Activated CD4-positive, alpha-beta memory T cell treated with anti-CD3 and anti-CD28 coated beads for 36 hours (primary cell): ENCODE measurements at regions not wholly inside any gene's neighbourhood (a gene's known extent, or its start where the extent isn't known, plus 50 kb on each side); places are given as distances from the start of the nearest gene placed in this dataset.

Source experiments
- CTCF ChIA-PET: fragments of 350-600 bp; sonication (Branson Sonifier 250); formaldehyde crosslinking; loops from one replicate; lab custom pipeline; 2021; ENCODE audit warnings: antibody characterized with exemption, inconsistent platforms; lab: Charles Lee
- POLR2A ChIA-PET: fragments of 350-600 bp; sonication (Branson Sonifier 250); formaldehyde crosslinking; loops from one replicate; lab custom pipeline; 2021; ENCODE audit warnings: antibody characterized with exemption; lab: Charles Lee
- DNase-seq: peaks from one replicate; pipeline ENCODE4 v3.0.0-alpha.2; 2020
- H3K27ac Mint-ChIP-seq: one replicate; pipeline ENCODE4 v1.8.0; 2021; ENCODE audit warnings: mixed read lengths
- H3K27me3 Mint-ChIP-seq: one replicate; pipeline ENCODE4 v1.8.0; 2021; ENCODE audit warnings: mixed read lengths
- H3K36me3 Mint-ChIP-seq: one replicate; pipeline ENCODE4 v1.8.0; 2021; ENCODE audit warnings: mixed read lengths
- H3K4me1 Mint-ChIP-seq: one replicate; pipeline ENCODE4 v1.8.0; 2021; ENCODE audit warnings: low read depth, mixed read lengths
- H3K4me3 Mint-ChIP-seq: one replicate; pipeline ENCODE4 v1.8.0; 2021; ENCODE audit warnings: mild to moderate bottlenecking, mixed read lengths
- H3K9me3 Mint-ChIP-seq: one replicate; pipeline ENCODE4 v1.8.0; 2021; ENCODE audit warnings: mixed read lengths
- intact Hi-C: fragments of 100-400 bp; cut with micrococcal nuclease; formaldehyde crosslinking; loops from one replicate; pipeline ENCODE4 v1.15.1; 2023

DNA sequence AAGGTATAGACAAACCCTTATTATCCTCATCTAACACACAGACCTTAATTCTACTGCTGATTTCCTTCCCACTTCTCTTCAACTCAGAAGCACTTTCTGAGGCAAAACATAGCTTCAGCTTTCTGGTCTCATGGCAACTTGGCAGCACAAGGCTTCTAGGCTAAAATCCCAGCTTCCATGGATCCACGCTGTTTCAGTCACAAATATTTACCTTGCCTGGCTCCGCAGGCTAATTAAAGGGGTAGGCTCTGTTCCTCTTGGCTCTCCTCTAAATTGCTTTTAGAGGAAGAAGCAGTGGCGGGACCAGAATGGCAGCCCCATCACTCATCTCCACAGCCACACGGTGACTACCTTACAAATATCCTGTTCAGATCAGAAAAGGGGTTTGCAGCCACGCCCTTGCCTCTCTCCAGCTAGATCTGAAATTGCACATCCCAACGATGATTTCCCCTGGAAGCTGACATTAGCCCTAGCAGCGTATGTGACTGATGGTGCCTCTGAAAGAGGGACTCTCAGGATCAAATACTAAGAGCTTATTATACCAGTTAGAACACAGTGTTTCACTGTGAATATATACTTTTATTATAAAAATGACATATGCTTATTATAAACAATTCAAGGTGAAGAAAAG lies 221.5 kb upstream of the NUDT4 start:
- Mint-ChIP-seq H3K27ac (no peak overlapping the region), H3K27me3 (peaks cover 16% of the 10 kb centered on the region), H3K9me3 (peaks cover 11% of the 10 kb centered on the region), H3K4me3 (no peak overlapping the region), H3K36me3 (no peaks in the 10 kb centered on the region), H3K4me1 (no peaks in the 10 kb centered on the region)
- intact Hi-C loops = no loop called here
- no peak for DNase-seq
- ChIA-PET POLR2A (no interaction called here), CTCF (no interaction called here)

DNA sequence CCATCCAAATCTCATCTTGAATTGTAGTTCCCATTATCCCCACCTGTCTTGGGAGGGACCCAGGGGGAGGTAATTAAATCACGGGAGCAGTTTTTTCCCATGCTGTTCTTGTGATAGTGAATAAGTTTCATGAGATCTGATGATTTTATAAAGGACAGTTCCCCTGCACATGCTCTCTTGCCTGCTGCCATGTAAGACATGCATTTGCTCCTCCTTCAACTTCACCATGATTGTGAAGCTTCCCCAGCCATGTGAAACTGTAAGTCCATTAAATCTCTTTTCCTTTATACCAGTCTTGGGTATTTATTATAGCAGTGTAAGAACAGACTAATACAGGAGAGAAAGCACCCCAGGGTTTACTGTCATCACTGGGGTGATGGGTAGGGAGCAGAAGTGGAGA lies 220.4 kb upstream of the NUDT4 start:
- H3K4me1 Mint-ChIP-seq = no peaks in the 10 kb centered on the region
- CTCF ChIA-PET = no interaction called here
- no peaks in the 10 kb centered on the region for H3K36me3 Mint-ChIP-seq
- intact Hi-C loops = no loop called here
- no peak overlapping the region for H3K4me3 Mint-ChIP-seq
- POLR2A ChIA-PET = no interaction called here
- no peak for DNase-seq
- peaks cover 11% of the 10 kb centered on the region for H3K9me3 Mint-ChIP-seq
- H3K27ac Mint-ChIP-seq = no peak overlapping the region
- peaks cover 16% of the 10 kb centered on the region for H3K27me3 Mint-ChIP-seq

DNA sequence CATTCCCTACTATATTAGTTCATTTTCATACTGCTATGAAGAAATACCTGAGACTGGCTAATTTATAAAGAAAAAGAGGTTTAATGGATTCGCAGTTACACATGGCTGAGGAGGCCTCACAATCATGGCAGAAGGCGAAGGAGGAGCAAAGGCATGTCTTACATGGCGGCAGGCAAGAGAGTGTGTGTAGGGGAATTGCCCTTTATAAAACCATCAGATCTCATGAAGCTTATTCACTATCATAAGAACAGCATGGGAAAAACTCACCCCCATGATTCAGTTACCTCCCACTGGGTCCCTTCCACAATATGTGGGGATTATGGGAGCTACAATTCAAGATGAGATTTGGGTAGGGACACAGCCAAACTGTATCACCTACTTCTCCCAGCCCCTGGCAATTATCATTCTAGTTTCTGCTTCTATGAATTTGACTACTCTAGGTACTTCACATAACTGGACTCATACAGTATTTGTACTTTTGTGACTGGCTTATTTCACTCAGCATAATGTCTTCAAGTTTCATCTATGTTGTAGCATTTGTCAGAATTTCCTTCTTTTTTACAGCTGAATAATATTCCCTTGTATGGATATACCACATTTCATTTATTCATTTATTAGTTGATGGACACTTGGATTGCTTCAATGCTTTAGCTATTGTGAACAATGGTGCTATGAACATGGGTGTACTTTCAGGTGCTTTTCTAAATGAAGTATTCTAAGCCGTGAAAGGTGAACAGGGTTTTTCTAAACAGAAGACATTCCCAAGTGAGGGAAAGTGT lies 219.5 kb upstream of the NUDT4 start:
- Mint-ChIP-seq H3K27me3 (peaks cover 13% of the 10 kb centered on the region), H3K27ac (no peak overlapping the region), H3K9me3 (peaks cover 11% of the 10 kb centered on the region), H3K36me3 (no peaks in the 10 kb centered on the region), H3K4me1 (no peaks in the 10 kb centered on the region), H3K4me3 (no peak overlapping the region)
- ChIA-PET CTCF (no interaction called here), POLR2A (no interaction called here)
- no peak for DNase-seq
- intact Hi-C loops = no loop called here

GRCh38 chr12:93163260-93164036 lies 214.3 kb upstream of the NUDT4 start:
- intact Hi-C loops = no loop called here

DNA sequence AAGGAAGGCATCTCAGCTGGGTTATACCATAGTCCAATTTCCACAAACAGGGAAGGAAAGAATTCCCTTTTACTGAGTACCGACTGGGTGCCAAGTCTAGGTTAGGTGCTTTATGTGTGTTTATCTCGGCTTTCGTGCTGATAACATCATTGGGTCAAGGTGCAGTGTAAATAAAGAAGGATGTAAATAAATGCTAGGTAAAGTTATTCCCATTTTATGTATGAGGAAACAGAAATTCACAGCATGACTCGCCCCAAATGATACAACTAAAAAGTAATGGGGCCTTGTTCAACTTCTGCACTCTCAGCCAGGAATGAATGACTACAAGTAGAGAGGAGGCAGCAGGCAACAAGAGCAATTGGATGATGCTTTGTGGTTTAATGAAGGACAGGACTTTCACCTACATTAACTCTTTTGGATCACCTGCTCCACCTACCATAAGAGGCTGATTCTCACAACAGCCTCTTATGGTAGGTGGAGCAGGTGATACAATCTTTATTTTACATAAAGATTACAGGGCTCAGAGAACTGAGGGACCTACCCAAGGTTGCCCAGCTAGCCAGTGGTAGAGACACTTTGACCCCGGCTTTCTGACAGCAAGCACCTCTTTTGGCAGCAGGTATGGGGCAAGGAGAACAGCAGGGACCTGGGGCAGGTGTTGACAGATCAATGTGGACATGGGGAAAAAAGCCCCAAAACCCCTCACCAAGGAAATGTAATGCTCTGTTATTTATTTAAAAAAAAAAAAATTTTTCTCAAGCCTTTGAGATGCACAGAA lies 213.4 kb upstream of the NUDT4 start:
- intact Hi-C loops = no loop called here
- CTCF ChIA-PET = no interaction called here
- no peaks in the 10 kb centered on the region for H3K36me3 Mint-ChIP-seq

More at GRCh38 chr12:93163260-93164036, 214.3 kb upstream of the NUDT4 start:
- Mint-ChIP-seq H3K27ac (no peak overlapping the region), H3K27me3 (peaks cover 13% of the 10 kb centered on the region), H3K4me3 (no peak overlapping the region), H3K36me3 (no peaks in the 10 kb centered on the region), H3K9me3 (peaks cover 5% of the 10 kb centered on the region), H3K4me1 (peaks cover 15% of the 10 kb centered on the region)
- no peak for DNase-seq
- ChIA-PET CTCF (interaction anchor here (0.6 to 0.9 kb wide), 2 partner anchors 66 to 135 kb away, joined by 3 read pairs; no protein-coding TSS in a partner anchor), POLR2A (no interaction called here)

GRCh38 chr12:93165384-93165932 lies 212.3 kb upstream of the NUDT4 start:
- H3K4me1 Mint-ChIP-seq = peaks cover 15% of the 10 kb centered on the region
- H3K27ac Mint-ChIP-seq = no peak overlapping the region
- DNase-seq = no peak
- no peaks in the 10 kb centered on the region for H3K9me3 Mint-ChIP-seq
- intact Hi-C loops = loop anchor here (5.0 kb wide), 5 partner anchors 58 to 272 kb away; partner anchors contain the start of gene NUDT4
- ChIA-PET POLR2A (no interaction called here), CTCF (no interaction called here)
- peaks cover 13% of the 10 kb centered on the region for H3K27me3 Mint-ChIP-seq
- H3K4me3 Mint-ChIP-seq = no peak overlapping the region
- H3K36me3 Mint-ChIP-seq = no peaks in the 10 kb centered on the region

More for the DNA sequence above, 213.4 kb upstream of the NUDT4 start:
- no peak for DNase-seq
- Mint-ChIP-seq H3K4me1 (peaks cover 15% of the 10 kb centered on the region), H3K27me3 (peaks cover 13% of the 10 kb centered on the region), H3K4me3 (no peak overlapping the region), H3K27ac (no peak overlapping the region), H3K9me3 (no peaks in the 10 kb centered on the region)
- POLR2A ChIA-PET = no interaction called here

DNA sequence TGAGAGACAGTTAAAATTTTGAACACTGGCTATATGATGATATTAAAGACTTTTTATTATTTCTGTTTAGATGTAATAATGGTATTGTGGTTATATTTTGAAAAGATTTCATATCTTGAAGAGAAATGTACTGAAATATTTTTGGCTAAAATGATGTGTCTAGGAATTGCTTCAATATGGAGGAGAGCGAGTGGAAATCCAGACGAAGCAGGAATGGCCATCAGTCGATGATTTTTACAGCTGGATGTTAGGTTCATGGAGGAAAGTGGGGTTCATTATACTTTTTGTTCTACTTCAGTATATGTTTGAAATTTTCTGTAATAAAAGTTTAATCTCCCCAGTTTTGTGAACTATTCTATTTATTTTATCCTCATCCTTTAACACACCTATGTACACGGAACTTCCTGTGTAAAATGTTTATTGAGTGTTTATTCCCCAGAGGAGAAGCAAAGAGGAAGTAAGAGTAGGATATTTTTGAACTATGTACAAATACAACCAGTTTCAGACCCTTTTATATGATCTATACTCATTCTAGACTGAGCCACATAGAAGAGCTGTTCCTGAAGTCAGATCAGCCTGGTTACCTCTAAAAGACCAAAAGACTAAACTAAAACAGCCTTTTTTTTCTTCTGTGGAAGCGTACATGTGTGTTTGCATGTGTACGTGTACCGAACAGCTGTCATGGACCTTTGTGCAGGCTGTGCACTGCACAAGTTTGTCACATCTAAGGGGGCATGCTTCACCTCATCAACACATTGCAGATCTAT lies 211.0 kb upstream of the NUDT4 start:
- Mint-ChIP-seq H3K27me3 (peaks cover 10% of the 10 kb centered on the region), H3K4me1 (peaks cover 15% of the 10 kb centered on the region), H3K4me3 (no peak overlapping the region), H3K9me3 (no peaks in the 10 kb centered on the region), H3K36me3 (no peaks in the 10 kb centered on the region), H3K27ac (no peak overlapping the region)
- ChIA-PET POLR2A (no interaction called here), CTCF (interaction anchor here (1.0 kb wide), 1 partner anchor 381 kb away, joined by 3 read pairs; no protein-coding TSS in a partner anchor)
- DNase-seq = no peak
- intact Hi-C loops = loop anchor here (5.0 kb wide), 5 partner anchors 59 to 271 kb away; partner anchors contain the start of gene NUDT4

GRCh38 chr12:93167331-93167730 lies 210.4 kb upstream of the NUDT4 start:
- Mint-ChIP-seq H3K4me3 (no peak overlapping the region), H3K36me3 (no peaks in the 10 kb centered on the region), H3K27ac (no peak overlapping the region), H3K9me3 (no peaks in the 10 kb centered on the region), H3K27me3 (peaks cover 10% of the 10 kb centered on the region), H3K4me1 (peaks cover 15% of the 10 kb centered on the region)
- intact Hi-C loops = loop anchor here (5.0 kb wide), 5 partner anchors 60 to 270 kb away; partner anchors contain the start of gene NUDT4
- POLR2A ChIA-PET = no interaction called here
- DNase-seq = no peak
- CTCF ChIA-PET = interaction anchor here (1.0 kb wide), 1 partner anchor 382 kb away, joined by 3 read pairs; no protein-coding TSS in a partner anchor

GRCh38 chr12:93167841-93168492 lies 209.8 kb upstream of the NUDT4 start:
- no peaks in the 10 kb centered on the region for H3K36me3 Mint-ChIP-seq
- H3K27me3 Mint-ChIP-seq = peaks cover 10% of the 10 kb centered on the region
- POLR2A ChIA-PET = no interaction called here
- CTCF ChIA-PET = interaction anchor here (0.6 to 1.3 kb wide), 3 partner anchors 8 to 382 kb away, joined by 3 read pairs; no protein-coding TSS in a partner anchor
- H3K9me3 Mint-ChIP-seq = no peaks in the 10 kb centered on the region
- peak overlapping the region; percentile 61 for H3K4me3 Mint-ChIP-seq
- peaks cover 15% of the 10 kb centered on the region for H3K4me1 Mint-ChIP-seq
- H3K27ac Mint-ChIP-seq = no peak overlapping the region
- intact Hi-C loops = loop anchor here (5.0 kb wide), 5 partner anchors 61 to 269 kb away; partner anchors contain the start of gene NUDT4
- DNase-seq = peak; percentile 67

DNA sequence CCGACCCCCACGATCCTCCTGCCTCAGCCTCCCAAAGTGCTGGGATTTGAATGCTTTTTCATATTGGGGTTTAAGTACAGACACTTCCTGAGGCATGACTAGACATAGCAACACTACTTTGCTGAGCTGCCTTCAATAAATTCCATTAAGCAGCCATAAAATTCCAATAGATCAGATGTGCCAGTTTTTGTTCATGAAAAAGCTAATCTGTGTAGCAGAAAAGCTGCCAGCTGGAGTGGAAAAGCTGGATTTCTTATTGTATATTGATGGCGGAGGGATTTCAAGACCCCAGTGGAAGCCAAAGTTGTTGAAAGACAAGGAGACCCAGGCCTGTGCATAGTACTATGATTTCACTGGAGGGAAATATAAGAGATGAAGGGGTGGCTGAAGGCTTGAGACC lies 209.0 kb upstream of the NUDT4 start:
- intact Hi-C loops = loop anchor here (5.0 kb wide), 5 partner anchors 61 to 269 kb away; partner anchors contain the start of gene NUDT4

More for the DNA sequence above, 209.0 kb upstream of the NUDT4 start:
- Mint-ChIP-seq H3K4me1 (peaks cover 15% of the 10 kb centered on the region), H3K36me3 (no peaks in the 10 kb centered on the region), H3K4me3 (no peak overlapping the region), H3K9me3 (no peaks in the 10 kb centered on the region), H3K27me3 (peaks cover 10% of the 10 kb centered on the region), H3K27ac (no peak overlapping the region)
- ChIA-PET CTCF (interaction anchor here (1.3 kb wide), 1 partner anchor 221 kb away, joined by 3 read pairs; no protein-coding TSS in a partner anchor), POLR2A (no interaction called here)
- no peak for DNase-seq
